Testis (tissue), 2 donors: ENCODE measurements at regions not wholly inside any gene's neighbourhood (a gene's known extent, or its start where the extent isn't known, plus 50 kb on each side); places are given as distances from the start of the nearest gene placed in this dataset.

Source experiments
- POLR2A ChIP-seq: fragments of 450-650 bp; IDR thresholded peaks from one replicate; pipeline ENCODE4 v1.6.1; 2017; ENCODE audit warnings: antibody characterized with exemption, mild to moderate bottlenecking, moderate library complexity
- TF ChIP-seq, protein P1 (sequence below), 3 experiments: fragments of 450-650 bp in 2 of 3; fragments of 200-600 bp in 1 of 3; sonication (generic) in 1 of 3; IDR thresholded peaks; one replicate each; pipeline ENCODE4 v1.5.1; 2016 to 2019; ENCODE audit warnings: antibody characterized with exemption in 3 of 3, mild to moderate bottlenecking in 2 of 3, moderate library complexity in 1 of 3

DNA sequence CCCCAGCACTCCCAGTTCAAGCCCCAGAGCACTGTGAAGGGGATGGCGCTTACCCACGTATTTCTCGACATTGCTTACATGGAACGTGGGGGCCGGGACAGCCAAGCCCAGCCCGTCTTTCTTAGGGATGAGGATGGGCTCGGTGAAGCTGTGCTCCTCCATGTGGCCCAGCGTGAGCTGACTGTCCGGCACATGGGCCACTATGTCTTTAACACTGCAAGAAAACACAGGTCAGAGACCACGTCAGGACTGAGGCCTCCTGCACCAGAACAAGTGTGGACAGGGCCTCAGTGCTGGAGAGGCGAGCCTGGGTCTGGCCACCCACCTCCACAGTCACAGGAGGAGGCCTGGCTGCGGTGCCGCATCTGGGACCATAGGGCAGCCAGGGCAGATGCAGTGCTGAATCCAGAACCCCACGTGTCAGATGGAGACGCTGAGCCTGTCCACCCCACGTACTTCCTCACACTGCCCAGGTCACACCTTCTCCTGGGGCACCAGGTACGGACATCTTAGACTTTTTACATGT is 125.2 kb downstream of the TUBA3C start:
- TF ChIP-seq, protein P1, sequence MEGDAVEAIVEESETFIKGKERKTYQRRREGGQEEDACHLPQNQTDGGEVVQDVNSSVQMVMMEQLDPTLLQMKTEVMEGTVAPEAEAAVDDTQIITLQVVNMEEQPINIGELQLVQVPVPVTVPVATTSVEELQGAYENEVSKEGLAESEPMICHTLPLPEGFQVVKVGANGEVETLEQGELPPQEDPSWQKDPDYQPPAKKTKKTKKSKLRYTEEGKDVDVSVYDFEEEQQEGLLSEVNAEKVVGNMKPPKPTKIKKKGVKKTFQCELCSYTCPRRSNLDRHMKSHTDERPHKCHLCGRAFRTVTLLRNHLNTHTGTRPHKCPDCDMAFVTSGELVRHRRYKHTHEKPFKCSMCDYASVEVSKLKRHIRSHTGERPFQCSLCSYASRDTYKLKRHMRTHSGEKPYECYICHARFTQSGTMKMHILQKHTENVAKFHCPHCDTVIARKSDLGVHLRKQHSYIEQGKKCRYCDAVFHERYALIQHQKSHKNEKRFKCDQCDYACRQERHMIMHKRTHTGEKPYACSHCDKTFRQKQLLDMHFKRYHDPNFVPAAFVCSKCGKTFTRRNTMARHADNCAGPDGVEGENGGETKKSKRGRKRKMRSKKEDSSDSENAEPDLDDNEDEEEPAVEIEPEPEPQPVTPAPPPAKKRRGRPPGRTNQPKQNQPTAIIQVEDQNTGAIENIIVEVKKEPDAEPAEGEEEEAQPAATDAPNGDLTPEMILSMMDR (IDR thresholded peaks at IDR 0.05) = no peak
- no peak for TF ChIP-seq POLR2A
